GM12878 (cell line): ENCODE measurements at regions not wholly inside any gene's neighbourhood (a gene's known extent, or its start where the extent isn't known, plus 50 kb on each side); places are given as distances from the start of the nearest gene placed in this dataset.

Source experiments
- ATAC-seq: fragments of 200-7000 bp; cut with Tn5 transposase; 3 replicates; pipeline ENCODE4 v1.9.1; 2020; ENCODE audit warnings: mild to moderate bottlenecking, moderate library complexity
- BruUV-seq: library from RNA; stranded (reverse); fragments of 400-500 nt; replicated peaks from 2 replicates; lab custom pipeline; 2021; lab: Mats Ljungman, UMichigan
- CTCF ChIA-PET: fragments of 300-600 bp; sonication (Branson Sonifier 250); formaldehyde crosslinking; extraction: SDS; loops from one replicate; lab custom pipeline; 2021; ENCODE audit warnings: inconsistent platforms; lab: Yijun Ruan, JAX
- POLR2A ChIA-PET: fragments of 350-600 bp; formaldehyde crosslinking; extraction: SDS; loops from one replicate; lab custom pipeline; 2021; ENCODE audit warnings: inconsistent platforms; lab: Charles Lee
- RAD21 ChIA-PET: fragments of 300-600 bp; sonication (Branson Sonifier 250); formaldehyde crosslinking; loops from one replicate; lab custom pipeline; 2023; ENCODE audit warnings: antibody characterized with exemption; ENCODE audit not compliant: unreplicated experiment; lab: Charles Lee
- SMC1A ChIA-PET: fragments of 300-600 bp; sonication (Branson Sonifier 250); formaldehyde crosslinking; loops from one replicate; lab custom pipeline; 2023; ENCODE audit not compliant: unreplicated experiment, uncharacterized antibody; lab: Charles Lee
- DNase-seq: peaks from one replicate; pipeline ENCODE4 v3.0.0-alpha.2; 2011; ENCODE audit warnings: low read depth, low spot score
- FAIRE-seq: peaks from 3 replicates; lab custom pipeline; 2011; peaks lifted over from hg19 to GRCh38; lab: Jason Lieb, UNC
- H2AFZ ChIP-seq: 2 replicates; pipeline ENCODE4 v1.6.0; 2011; ENCODE audit warnings: low read depth, low read length, control low read depth; ENCODE audit not compliant: control insufficient read depth
- H3K27ac ChIP-seq: 2 replicates; pipeline ENCODE4 v1.5.1; 2011; ENCODE audit warnings: control low read depth; ENCODE audit not compliant: control insufficient read depth, insufficient read depth
- H3K27me3 ChIP-seq, 2 experiments: replicated peaks in 1 of 2; 2 replicates each; pipeline versions ENCODE4 v1.6.0 to v1.6.1; 2011; ENCODE audit warnings: low read length in 1 of 2; ENCODE audit not compliant: control insufficient read depth in 2 of 2, insufficient read depth in 2 of 2
- H3K36me3 ChIP-seq, 2 experiments: 2 replicates each; pipeline ENCODE4 v1.5.1; 2011; ENCODE audit warnings: low read length in 1 of 2; ENCODE audit not compliant: control insufficient read depth in 2 of 2, insufficient read depth in 2 of 2
- H3K4me1 ChIP-seq: 2 replicates; pipeline ENCODE4 v1.6.1; 2011; ENCODE audit warnings: mild to moderate bottlenecking, low read length, moderate library complexity, mixed read lengths; ENCODE audit not compliant: control insufficient read depth, insufficient read depth
- H3K4me2 ChIP-seq: 2 replicates; pipeline ENCODE4 v1.6.0; 2011; ENCODE audit warnings: control low read depth; ENCODE audit not compliant: control insufficient read depth, insufficient read depth
- H3K4me3 ChIP-seq: fragments of 200-600 bp; sonication (generic); 2 replicates; pipeline ENCODE4 v1.5.1; 2016
- H3K79me2 ChIP-seq: 2 replicates; pipeline ENCODE4 v1.6.0; 2011; ENCODE audit warnings: low read length; ENCODE audit not compliant: control insufficient read depth, insufficient read depth
- H3K9ac ChIP-seq: 2 replicates; pipeline ENCODE4 v1.8.0; 2011; ENCODE audit warnings: low read length, control low read depth, mixed read lengths; ENCODE audit not compliant: control insufficient read depth, insufficient read depth
- H3K9me3 ChIP-seq: replicated peaks from 3 replicates; pipeline ENCODE4 v1.5.1; 2011; ENCODE audit warnings: mild to moderate bottlenecking, low read length; ENCODE audit not compliant: control insufficient read depth, insufficient read depth
- H4K20me1 ChIP-seq: 2 replicates; pipeline ENCODE4 v1.6.0; 2011; ENCODE audit not compliant: control insufficient read depth, insufficient read depth
- ASH2L ChIP-seq: fragments of 300-600, 200-600 bp; sonication (generic); IDR thresholded peaks from 2 replicates; pipeline ENCODE4 v1.6.1; 2017; ENCODE audit warnings: low read depth, mild to moderate bottlenecking, borderline replicate concordance
- BACH1 ChIP-seq: fragments of 450-650 bp; IDR thresholded peaks from 2 replicates; pipeline ENCODE4 v1.6.1; 2017; ENCODE audit warnings: mild to moderate bottlenecking, borderline replicate concordance
- CHD2 ChIP-seq: IDR thresholded peaks from 2 replicates; pipeline ENCODE4 v1.6.1; 2011; ENCODE audit warnings: low read depth, low read length, improper control_type of control experiment, borderline replicate concordance
- E4F1 ChIP-seq: fragments of 450-650 bp; IDR thresholded peaks from 2 replicates; pipeline ENCODE4 v1.6.1; 2018; ENCODE audit warnings: borderline replicate concordance, mild to moderate bottlenecking; ENCODE audit not compliant: partially characterized antibody
- EGR1 ChIP-seq, 2 experiments: IDR thresholded peaks; 1 replicate in 1 of 2; 2 replicates in 1 of 2; pipeline ENCODE4 v1.6.1; 2011 to 2012; ENCODE audit warnings: low read depth in 2 of 2, low read length in 2 of 2, borderline replicate concordance in 1 of 2, mild to moderate bottlenecking in 1 of 2, moderate library complexity in 1 of 2
- EP300 ChIP-seq, 2 experiments: fragments of 150-350 bp in 1 of 2; IDR thresholded peaks; 2 replicates each; pipeline ENCODE4 v1.6.1; 2011 to 2012; ENCODE audit warnings: low read depth in 2 of 2, low read length in 2 of 2, borderline replicate concordance in 1 of 2, improper control_type of control experiment in 1 of 2, inconsistent platforms in 1 of 2; ENCODE audit not compliant: control insufficient read depth in 1 of 2
- FOXM1 ChIP-seq: IDR thresholded peaks from 2 replicates; pipeline ENCODE4 v1.6.1; 2012; ENCODE audit warnings: low read depth, mild to moderate bottlenecking, inconsistent platforms, low read length, moderate library complexity
- HCFC1 ChIP-seq: fragments of 150-350 bp; IDR thresholded peaks from 2 replicates; pipeline ENCODE4 v1.6.1; 2014; ENCODE audit warnings: low read length
- MEF2A ChIP-seq: IDR thresholded peaks from 2 replicates; pipeline ENCODE4 v1.6.1; 2011; ENCODE audit warnings: low read depth, mild to moderate bottlenecking, low read length, moderate library complexity; ENCODE audit not compliant: insufficient read depth
- MEF2B ChIP-seq: fragments of 450-650 bp; IDR thresholded peaks from 2 replicates; pipeline ENCODE4 v1.6.1; 2018; ENCODE audit warnings: mild to moderate bottlenecking, moderate library complexity; ENCODE audit not compliant: partially characterized antibody, poor library complexity, severe bottlenecking
- MTA2 ChIP-seq: fragments of 450-650 bp; IDR thresholded peaks from 2 replicates; pipeline ENCODE4 v1.6.1; 2016; ENCODE audit warnings: low read depth, mild to moderate bottlenecking, moderate library complexity
- NFIC ChIP-seq: IDR thresholded peaks from 2 replicates; pipeline ENCODE4 v1.6.1; 2012; ENCODE audit warnings: low read depth, mild to moderate bottlenecking, inconsistent platforms, low read length, moderate library complexity
- PBX3 ChIP-seq: IDR thresholded peaks from 2 replicates; pipeline ENCODE4 v1.6.1; 2011; ENCODE audit warnings: mild to moderate bottlenecking, low read depth, low read length, moderate library complexity; ENCODE audit not compliant: insufficient replicate concordance
- POU2F2 ChIP-seq: IDR thresholded peaks from 3 replicates; pipeline ENCODE4 v1.6.1; 2011; ENCODE audit warnings: low read depth, mild to moderate bottlenecking, low read length, borderline replicate concordance
- TAF1 ChIP-seq: IDR thresholded peaks from 2 replicates; pipeline ENCODE4 v1.6.1; 2011; ENCODE audit warnings: mild to moderate bottlenecking, low read depth, low read length, borderline replicate concordance
- ZNF207 ChIP-seq: fragments of 450-650 bp; IDR thresholded peaks from 2 replicates; pipeline ENCODE4 v1.6.1; 2014; ENCODE audit warnings: antibody characterized with exemption, mild to moderate bottlenecking, borderline replicate concordance
- WGBS: methylation state at CpG from one replicate; pipeline ENCODE4 v1.1.6; 2016; ENCODE audit warnings: low lambda C conversion rate; ENCODE audit not compliant: insufficient replicate concordance, insufficient coverage; ENCODE audit errors: missing lambda C conversion rate; 5-methylcytosine and 5-hydroxymethylcytosine counted together
- in situ Hi-C: fragments of 300-500 bp; cut with MboI; formaldehyde crosslinking; loops from 9 replicates; pipeline ENCODE4 v1.14.3; 2018; ENCODE audit warnings: mixed read lengths
- intact Hi-C: fragments of 100-400 bp; cut with micrococcal nuclease; formaldehyde crosslinking; loops from one replicate; pipeline ENCODE4 v1.14.2; 2022; ENCODE audit not compliant: unreplicated experiment
- TF ChIP-seq, protein P1 (sequence below): IDR thresholded peaks from 2 replicates; pipeline ENCODE4 v1.6.1; 2012; ENCODE audit warnings: low read depth, low read length, improper control_type of control experiment

GRCh38 chr13:31853643-31854326 lies 114.5 kb downstream of the RXFP2 start:
- ChIA-PET SMC1A (no interaction called here), CTCF (no interaction called here), POLR2A (interaction anchor here (0.6 kb wide), 1 partner anchor 8 kb away, joined by 3 read pairs; no protein-coding TSS in a partner anchor), RAD21 (no interaction called here)
- Histone ChIP-seq H3K27ac (no peak overlapping the region), H3K4me1 (no peaks in the 10 kb centered on the region), H3K79me2 (no peaks in the 10 kb centered on the region), H4K20me1 (no peaks in the 10 kb centered on the region), H3K27me3 (no peaks in the 10 kb centered on the region), H3K9me3 (no peaks in the 10 kb centered on the region), H2AFZ (no peak overlapping the region), H3K4me3 (no peak overlapping the region), H3K36me3 (no peaks in the 10 kb centered on the region), H3K4me2 (no peak overlapping the region), H3K9ac (no peak overlapping the region)
- DNase-seq (no peak), ATAC-seq (no peak), FAIRE-seq (no peak)
- no TSS peak for BruUV-seq
- TF ChIP-seq CHD2, result no peak
- no peak for TF ChIP-seq PBX3
- no peak for TF ChIP-seq TAF1
- no peak for TF ChIP-seq ASH2L
- TF ChIP-seq E4F1, result no peak
- TF ChIP-seq MEF2A, result no peak
- no peak for TF ChIP-seq HCFC1
- TF ChIP-seq BACH1, result no peak
- no peak for TF ChIP-seq MEF2B
- no peak for TF ChIP-seq FOXM1
- no peak for TF ChIP-seq NFIC
- TF ChIP-seq EP300 (IDR thresholded peaks at IDR 0.05; ENCODE audit: borderline replicate concordance in 1 of 2, control insufficient read depth in 1 of 2, low read depth in 2 of 2, low read length in 2 of 2), result no peak
- TF ChIP-seq ZNF207, result no peak
- TF ChIP-seq EGR1 (IDR thresholded peaks at IDR 0.05; ENCODE audit: borderline replicate concordance in 1 of 2, low read depth in 2 of 2, low read length in 2 of 2), result no peak
- TF ChIP-seq, protein P1, sequence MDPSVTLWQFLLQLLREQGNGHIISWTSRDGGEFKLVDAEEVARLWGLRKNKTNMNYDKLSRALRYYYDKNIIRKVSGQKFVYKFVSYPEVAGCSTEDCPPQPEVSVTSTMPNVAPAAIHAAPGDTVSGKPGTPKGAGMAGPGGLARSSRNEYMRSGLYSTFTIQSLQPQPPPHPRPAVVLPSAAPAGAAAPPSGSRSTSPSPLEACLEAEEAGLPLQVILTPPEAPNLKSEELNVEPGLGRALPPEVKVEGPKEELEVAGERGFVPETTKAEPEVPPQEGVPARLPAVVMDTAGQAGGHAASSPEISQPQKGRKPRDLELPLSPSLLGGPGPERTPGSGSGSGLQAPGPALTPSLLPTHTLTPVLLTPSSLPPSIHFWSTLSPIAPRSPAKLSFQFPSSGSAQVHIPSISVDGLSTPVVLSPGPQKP, result no peak
- TF ChIP-seq POU2F2, result no peak
- no peak for TF ChIP-seq MTA2
- intact Hi-C loops (no loop called here), in situ Hi-C loops (no loop called here)
- 47% methylated on average over 6 of the region's 6 CpGs for WGBS
